ENCODE measurements at regions not wholly inside any gene's neighbourhood (a gene's known extent, or its start where the extent isn't known, plus 50 kb on each side); places are given as distances from the start of the nearest gene placed in this dataset.

DNA sequence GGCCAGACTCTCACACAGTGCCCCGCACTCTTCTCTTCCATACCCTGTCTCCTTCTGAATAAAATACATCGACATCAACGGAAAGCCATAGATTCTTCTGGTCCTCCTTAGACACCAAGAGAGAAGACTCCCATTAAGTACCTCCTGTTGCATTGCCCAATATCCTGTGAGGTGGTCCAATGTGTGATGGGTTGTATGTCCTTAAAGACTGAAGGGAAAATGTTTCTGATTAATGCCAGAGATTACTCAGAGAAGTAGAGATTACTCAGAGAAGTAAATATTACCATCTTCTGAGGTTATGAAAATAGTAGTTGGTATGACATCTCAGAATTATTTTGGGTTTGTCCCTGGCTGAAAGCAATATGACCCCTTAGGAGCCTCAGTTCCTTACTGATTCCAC lies 60.8 kb upstream of the GALNT15 start:
- Histone ChIP-seq H3K4me3 (ENCODE audit: low read length) (no peak overlapping the region), H3K9me2 (ENCODE audit: insufficient read depth, low read length) (no peaks in the 10 kb centered on the region), H3K9ac (ENCODE audit: low read length) (no peak overlapping the region), H3F3A (ENCODE audit: insufficient read depth, low read length, poor library complexity, severe bottlenecking) (no peaks in the 10 kb centered on the region), H2AFZ (ENCODE audit: low read depth, low read length) (no peak overlapping the region), H3K27ac (ENCODE audit: low read length) (no peak overlapping the region), H3K27me3 (ENCODE audit: insufficient read depth, low read depth, low read length) (no peaks in the 10 kb centered on the region), H3K36me3 (ENCODE audit: insufficient read depth, low read length) (no peaks in the 10 kb centered on the region), H3K4me2 (ENCODE audit: low read length) (no peak overlapping the region), H3K9me3 (ENCODE audit: low read length) (no peaks in the 10 kb centered on the region), H3K79me2 (replicated peaks; ENCODE audit: insufficient read depth, low read length) (no peaks in the 10 kb centered on the region), H4K20me1 (ENCODE audit: insufficient read depth) (no peaks in the 10 kb centered on the region)
- TF ChIP-seq EZH2 (IDR thresholded peaks at IDR 0.05; ENCODE audit: borderline replicate concordance, insufficient read depth, low read length, poor library complexity, severe bottlenecking) (no peak), RAD21 (conservative IDR thresholded peaks at IDR 0.05) (no peak)

DNA sequence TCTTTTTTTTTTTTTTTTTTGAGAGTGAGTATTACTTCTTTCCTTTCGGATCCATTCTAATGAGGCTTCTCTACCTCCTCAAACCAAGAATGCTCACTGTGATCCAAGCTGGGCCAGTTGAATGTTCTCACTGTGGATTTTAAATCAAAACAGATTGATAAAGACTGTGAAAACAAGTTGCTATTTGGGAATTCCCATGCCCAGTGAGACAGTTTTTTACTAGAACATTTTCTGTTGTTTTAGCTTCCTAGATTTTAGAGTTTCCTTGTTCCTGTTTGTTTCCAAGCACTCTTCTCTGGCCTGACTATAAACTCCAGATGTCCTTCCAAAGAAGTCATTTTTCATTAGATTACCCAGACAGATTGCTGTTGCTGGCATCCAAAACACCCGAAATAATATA lies 60.1 kb upstream of the GALNT15 start:
- no peak overlapping the region for H3K9ac ChIP-seq (ENCODE audit: low read length)
- no peaks in the 10 kb centered on the region for H3K9me3 ChIP-seq (ENCODE audit: low read length)
- no peaks in the 10 kb centered on the region for H3K79me2 ChIP-seq (replicated peaks; ENCODE audit: insufficient read depth, low read length)
- no peaks in the 10 kb centered on the region for H3K27me3 ChIP-seq (ENCODE audit: insufficient read depth, low read depth, low read length)
- H3K36me3 ChIP-seq (ENCODE audit: insufficient read depth, low read length) = no peaks in the 10 kb centered on the region
- H3K4me3 ChIP-seq (ENCODE audit: low read length) = no peak overlapping the region
- no peaks in the 10 kb centered on the region for H3K9me2 ChIP-seq (ENCODE audit: insufficient read depth, low read length)
- H3K4me2 ChIP-seq (ENCODE audit: low read length) = no peak overlapping the region
- TF ChIP-seq, protein P1, sequence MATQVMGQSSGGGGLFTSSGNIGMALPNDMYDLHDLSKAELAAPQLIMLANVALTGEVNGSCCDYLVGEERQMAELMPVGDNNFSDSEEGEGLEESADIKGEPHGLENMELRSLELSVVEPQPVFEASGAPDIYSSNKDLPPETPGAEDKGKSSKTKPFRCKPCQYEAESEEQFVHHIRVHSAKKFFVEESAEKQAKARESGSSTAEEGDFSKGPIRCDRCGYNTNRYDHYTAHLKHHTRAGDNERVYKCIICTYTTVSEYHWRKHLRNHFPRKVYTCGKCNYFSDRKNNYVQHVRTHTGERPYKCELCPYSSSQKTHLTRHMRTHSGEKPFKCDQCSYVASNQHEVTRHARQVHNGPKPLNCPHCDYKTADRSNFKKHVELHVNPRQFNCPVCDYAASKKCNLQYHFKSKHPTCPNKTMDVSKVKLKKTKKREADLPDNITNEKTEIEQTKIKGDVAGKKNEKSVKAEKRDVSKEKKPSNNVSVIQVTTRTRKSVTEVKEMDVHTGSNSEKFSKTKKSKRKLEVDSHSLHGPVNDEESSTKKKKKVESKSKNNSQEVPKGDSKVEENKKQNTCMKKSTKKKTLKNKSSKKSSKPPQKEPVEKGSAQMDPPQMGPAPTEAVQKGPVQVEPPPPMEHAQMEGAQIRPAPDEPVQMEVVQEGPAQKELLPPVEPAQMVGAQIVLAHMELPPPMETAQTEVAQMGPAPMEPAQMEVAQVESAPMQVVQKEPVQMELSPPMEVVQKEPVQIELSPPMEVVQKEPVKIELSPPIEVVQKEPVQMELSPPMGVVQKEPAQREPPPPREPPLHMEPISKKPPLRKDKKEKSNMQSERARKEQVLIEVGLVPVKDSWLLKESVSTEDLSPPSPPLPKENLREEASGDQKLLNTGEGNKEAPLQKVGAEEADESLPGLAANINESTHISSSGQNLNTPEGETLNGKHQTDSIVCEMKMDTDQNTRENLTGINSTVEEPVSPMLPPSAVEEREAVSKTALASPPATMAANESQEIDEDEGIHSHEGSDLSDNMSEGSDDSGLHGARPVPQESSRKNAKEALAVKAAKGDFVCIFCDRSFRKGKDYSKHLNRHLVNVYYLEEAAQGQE (IDR thresholded peaks at IDR 0.05; ENCODE audit: borderline replicate concordance) = no peak
- H2AFZ ChIP-seq (ENCODE audit: low read depth, low read length) = no peak overlapping the region
- H3K27ac ChIP-seq (ENCODE audit: low read length) = no peak overlapping the region
- no peaks in the 10 kb centered on the region for H3F3A ChIP-seq (ENCODE audit: insufficient read depth, low read length, poor library complexity, severe bottlenecking)
- H4K20me1 ChIP-seq (ENCODE audit: insufficient read depth) = no peaks in the 10 kb centered on the region

DNA sequence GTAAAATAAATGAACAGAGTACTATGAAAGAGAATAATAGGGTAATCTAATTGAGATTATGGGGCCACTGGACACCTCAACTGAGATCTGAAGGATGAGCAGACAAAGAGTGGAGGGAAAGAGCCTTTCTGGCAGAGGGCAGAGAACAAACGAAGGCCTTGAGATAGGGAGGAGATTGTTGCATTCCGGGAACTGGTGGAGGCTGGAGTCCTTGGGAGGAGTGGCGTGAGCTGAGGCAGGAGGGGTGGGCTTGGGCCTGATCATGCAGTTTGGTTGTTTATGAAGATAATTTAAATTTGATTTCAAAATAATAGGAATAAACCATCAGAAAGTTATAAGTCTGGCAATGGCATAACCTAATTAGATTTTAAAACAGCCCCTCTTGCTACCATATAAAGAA lies 59.5 kb upstream of the GALNT15 start:
- TF ChIP-seq RAD21 (conservative IDR thresholded peaks at IDR 0.05) (no peak), SMC3 (conservative IDR thresholded peaks at IDR 0.05; ENCODE audit: poor library complexity) (no peak), TAF1 (IDR thresholded peaks at IDR 0.05; ENCODE audit: low read depth) (no peak), MXI1 (conservative IDR thresholded peaks at IDR 0.05; ENCODE audit: poor library complexity, severe bottlenecking) (no peak), POLR2AphosphoS5 (IDR thresholded peaks at IDR 0.05) (no peak), EZH2 (IDR thresholded peaks at IDR 0.05; ENCODE audit: borderline replicate concordance, insufficient read depth, low read length, poor library complexity, severe bottlenecking) (no peak), EP300 (conservative IDR thresholded peaks at IDR 0.05; ENCODE audit: poor library complexity, severe bottlenecking) (no peak)
- TF ChIP-seq, protein P2, sequence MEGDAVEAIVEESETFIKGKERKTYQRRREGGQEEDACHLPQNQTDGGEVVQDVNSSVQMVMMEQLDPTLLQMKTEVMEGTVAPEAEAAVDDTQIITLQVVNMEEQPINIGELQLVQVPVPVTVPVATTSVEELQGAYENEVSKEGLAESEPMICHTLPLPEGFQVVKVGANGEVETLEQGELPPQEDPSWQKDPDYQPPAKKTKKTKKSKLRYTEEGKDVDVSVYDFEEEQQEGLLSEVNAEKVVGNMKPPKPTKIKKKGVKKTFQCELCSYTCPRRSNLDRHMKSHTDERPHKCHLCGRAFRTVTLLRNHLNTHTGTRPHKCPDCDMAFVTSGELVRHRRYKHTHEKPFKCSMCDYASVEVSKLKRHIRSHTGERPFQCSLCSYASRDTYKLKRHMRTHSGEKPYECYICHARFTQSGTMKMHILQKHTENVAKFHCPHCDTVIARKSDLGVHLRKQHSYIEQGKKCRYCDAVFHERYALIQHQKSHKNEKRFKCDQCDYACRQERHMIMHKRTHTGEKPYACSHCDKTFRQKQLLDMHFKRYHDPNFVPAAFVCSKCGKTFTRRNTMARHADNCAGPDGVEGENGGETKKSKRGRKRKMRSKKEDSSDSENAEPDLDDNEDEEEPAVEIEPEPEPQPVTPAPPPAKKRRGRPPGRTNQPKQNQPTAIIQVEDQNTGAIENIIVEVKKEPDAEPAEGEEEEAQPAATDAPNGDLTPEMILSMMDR (IDR thresholded peaks at IDR 0.05; ENCODE audit: poor library complexity, severe bottlenecking) = no peak
- TF ChIP-seq, protein P1 (IDR thresholded peaks at IDR 0.05; ENCODE audit: borderline replicate concordance) = no peak
- Histone ChIP-seq H3K27ac (ENCODE audit: low read length) (no peak overlapping the region), H3K36me3 (ENCODE audit: insufficient read depth, low read length) (no peaks in the 10 kb centered on the region), H2AFZ (ENCODE audit: low read depth, low read length) (no peak overlapping the region), H3K9me2 (ENCODE audit: insufficient read depth, low read length) (no peaks in the 10 kb centered on the region), H3K79me2 (replicated peaks; ENCODE audit: insufficient read depth, low read length) (no peaks in the 10 kb centered on the region), H3K9me3 (ENCODE audit: low read length) (no peaks in the 10 kb centered on the region), H3F3A (ENCODE audit: insufficient read depth, low read length, poor library complexity, severe bottlenecking) (no peaks in the 10 kb centered on the region), H3K9ac (ENCODE audit: low read length) (no peak overlapping the region), H3K4me2 (ENCODE audit: low read length) (no peak overlapping the region), H4K20me1 (ENCODE audit: insufficient read depth) (no peaks in the 10 kb centered on the region), H3K4me3 (ENCODE audit: low read length) (no peak overlapping the region), H3K27me3 (ENCODE audit: insufficient read depth, low read depth, low read length) (no peaks in the 10 kb centered on the region)
